KMS-11 (cell line): ENCODE measurements at regions not wholly inside any gene's neighbourhood (a gene's known extent, or its start where the extent isn't known, plus 50 kb on each side); places are given as distances from the start of the nearest gene placed in this dataset.

Experiments used
- H2AFZ ChIP-seq: fragments of 200-600 bp; sonication (generic); 2 replicates; pipeline ENCODE4 v1.6.1; 2016; ENCODE audit warnings: antibody characterized with exemption, mixed run types, low read depth
- H3K27ac ChIP-seq: fragments of 200-600 bp; sonication (generic); 2 replicates; pipeline ENCODE4 v1.6.1; 2016; ENCODE audit warnings: mild to moderate bottlenecking, mixed run types
- H3K27me3 ChIP-seq: fragments of 200-600 bp; sonication (generic); 2 replicates; pipeline ENCODE4 v1.6.1; 2017; ENCODE audit warnings: mild to moderate bottlenecking, low read depth, mixed run types, moderate library complexity; ENCODE audit not compliant: insufficient read depth
- H3K36me3 ChIP-seq: fragments of 200-600 bp; sonication (generic); 2 replicates; pipeline ENCODE4 v1.6.1; 2017; ENCODE audit warnings: mild to moderate bottlenecking, mixed run types; ENCODE audit not compliant: insufficient read depth
- H3K4me1 ChIP-seq: fragments of 200-600 bp; sonication (generic); 2 replicates; pipeline ENCODE4 v1.6.1; 2016; ENCODE audit warnings: mild to moderate bottlenecking, low read depth, mixed run types; ENCODE audit not compliant: poor library complexity, severe bottlenecking
- H3K4me2 ChIP-seq: fragments of 200-600 bp; sonication (generic); 2 replicates; pipeline ENCODE4 v1.7.0; 2016; ENCODE audit warnings: mild to moderate bottlenecking, mixed run types
- H3K4me3 ChIP-seq: fragments of 200-600 bp; sonication (generic); IDR thresholded peaks from 2 replicates; pipeline ENCODE4 v1.6.1; 2017; ENCODE audit warnings: low read depth, low read length, mixed read lengths; ENCODE audit not compliant: insufficient read depth
- H3K79me2 ChIP-seq: fragments of 200-600 bp; sonication (generic); 2 replicates; pipeline ENCODE4 v1.6.1; 2016; ENCODE audit warnings: low read depth, mixed run types; ENCODE audit not compliant: insufficient read depth
- H3K9ac ChIP-seq: fragments of 200-600 bp; sonication (generic); 2 replicates; pipeline ENCODE4 v1.6.1; 2016; ENCODE audit warnings: mild to moderate bottlenecking, mixed run types
- H4K20me1 ChIP-seq: fragments of 200-600 bp; sonication (generic); 2 replicates; pipeline ENCODE4 v1.6.1; 2016; ENCODE audit warnings: mild to moderate bottlenecking, mixed run types; ENCODE audit not compliant: insufficient read depth
- TF ChIP-seq, protein P1 (sequence below): fragments of 200-600 bp; sonication (generic); conservative IDR thresholded peaks from 2 replicates; pipeline ENCODE4 v1.6.1; 2017; ENCODE audit warnings: low read depth, mild to moderate bottlenecking, antibody characterized with exemption, low read length, moderate library complexity, mixed read lengths

DNA sequence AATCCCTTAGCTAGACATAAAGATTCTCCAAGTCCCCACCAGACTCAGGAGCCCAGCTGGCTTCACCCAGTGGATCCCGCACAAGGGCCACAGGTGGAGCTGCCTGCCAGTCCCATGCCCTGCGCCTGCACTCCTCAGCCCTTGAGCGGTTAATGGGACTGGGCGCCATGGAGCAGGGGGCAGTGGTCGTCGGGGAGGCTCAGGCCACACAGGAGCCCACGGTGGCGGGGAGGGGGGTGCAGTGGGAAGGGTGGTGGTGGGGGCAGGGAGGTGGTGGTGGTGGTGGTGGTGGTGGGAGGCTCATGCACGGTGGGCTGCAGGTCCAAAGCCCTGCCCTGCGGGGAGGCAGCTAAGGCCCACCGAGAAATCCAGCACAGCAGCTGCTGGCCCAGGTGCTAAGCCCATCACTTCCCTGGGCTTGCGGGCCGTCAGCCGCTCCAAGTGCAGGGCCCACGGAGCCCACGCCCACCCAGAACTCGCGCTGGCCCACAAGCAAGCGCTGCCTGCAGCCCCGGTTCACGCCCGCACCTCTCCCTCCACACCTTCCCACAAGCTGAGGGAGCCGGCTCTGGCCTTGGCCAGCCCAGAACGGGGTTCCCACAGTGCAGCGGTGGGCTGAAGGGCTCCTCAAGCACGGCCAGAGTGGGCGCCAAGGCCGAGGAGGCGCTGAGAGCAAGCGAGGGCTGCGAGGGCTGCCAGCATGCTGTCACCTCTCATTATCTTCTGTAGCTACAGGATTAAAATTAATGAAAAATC, 732.5 kb upstream of the POM121L12 start:
- Histone ChIP-seq H3K9ac (no peak overlapping the region), H3K27me3 (no peaks in the 10 kb centered on the region), H4K20me1 (no peaks in the 10 kb centered on the region), H3K4me3 (no peak overlapping the region), H2AFZ (no peak overlapping the region), H3K4me2 (no peak overlapping the region), H3K36me3 (no peaks in the 10 kb centered on the region; the same call in 1 of the 2 replicates), H3K79me2 (no peaks in the 10 kb centered on the region), H3K4me1 (peaks cover 26% of the 10 kb centered on the region), H3K27ac (no peak overlapping the region)
- TF ChIP-seq, protein P1, sequence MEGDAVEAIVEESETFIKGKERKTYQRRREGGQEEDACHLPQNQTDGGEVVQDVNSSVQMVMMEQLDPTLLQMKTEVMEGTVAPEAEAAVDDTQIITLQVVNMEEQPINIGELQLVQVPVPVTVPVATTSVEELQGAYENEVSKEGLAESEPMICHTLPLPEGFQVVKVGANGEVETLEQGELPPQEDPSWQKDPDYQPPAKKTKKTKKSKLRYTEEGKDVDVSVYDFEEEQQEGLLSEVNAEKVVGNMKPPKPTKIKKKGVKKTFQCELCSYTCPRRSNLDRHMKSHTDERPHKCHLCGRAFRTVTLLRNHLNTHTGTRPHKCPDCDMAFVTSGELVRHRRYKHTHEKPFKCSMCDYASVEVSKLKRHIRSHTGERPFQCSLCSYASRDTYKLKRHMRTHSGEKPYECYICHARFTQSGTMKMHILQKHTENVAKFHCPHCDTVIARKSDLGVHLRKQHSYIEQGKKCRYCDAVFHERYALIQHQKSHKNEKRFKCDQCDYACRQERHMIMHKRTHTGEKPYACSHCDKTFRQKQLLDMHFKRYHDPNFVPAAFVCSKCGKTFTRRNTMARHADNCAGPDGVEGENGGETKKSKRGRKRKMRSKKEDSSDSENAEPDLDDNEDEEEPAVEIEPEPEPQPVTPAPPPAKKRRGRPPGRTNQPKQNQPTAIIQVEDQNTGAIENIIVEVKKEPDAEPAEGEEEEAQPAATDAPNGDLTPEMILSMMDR = no peak

GRCh38 chr7:52297128-52297527, 738.3 kb upstream of the POM121L12 start:
- peak overlapping the region; percentile 51 for H3K27ac ChIP-seq

DNA sequence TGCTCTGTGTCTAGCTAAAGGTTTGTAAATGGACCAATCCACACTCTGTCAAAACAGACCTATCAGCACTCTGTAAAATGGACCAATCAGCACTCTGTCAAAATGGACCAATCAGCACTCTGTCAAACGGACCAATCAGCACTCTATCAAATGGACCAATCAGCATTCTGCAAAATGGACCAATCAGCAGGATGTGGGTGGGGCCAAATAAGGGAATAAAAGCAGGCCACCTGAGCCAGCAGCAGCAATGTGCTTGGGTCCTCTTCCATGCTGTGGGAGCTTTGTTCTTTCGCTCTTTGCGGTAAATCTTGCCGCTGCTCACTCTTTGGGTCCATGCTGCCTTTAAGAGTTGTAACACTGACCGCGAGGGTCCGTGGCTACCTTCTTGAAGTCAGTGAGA, 740.5 kb upstream of the POM121L12 start:
- TF ChIP-seq, protein P1 = no peak
- Histone ChIP-seq H4K20me1 (no peaks in the 10 kb centered on the region), H3K9ac (no peak overlapping the region), H3K27me3 (no peaks in the 10 kb centered on the region), H3K4me2 (no peak overlapping the region), H3K4me1 (peaks cover 51% of the 10 kb centered on the region), H3K36me3 (no peaks in the 10 kb centered on the region), H3K79me2 (no peaks in the 10 kb centered on the region), H3K27ac (no peak overlapping the region), H2AFZ (no peak overlapping the region), H3K4me3 (no peak overlapping the region)

More at GRCh38 chr7:52297128-52297527, 738.3 kb upstream of the POM121L12 start:
- Histone ChIP-seq H2AFZ (peak overlapping the region; percentile 28; the same call in 1 of the 2 replicates), H3K27me3 (no peaks in the 10 kb centered on the region), H3K79me2 (no peaks in the 10 kb centered on the region), H4K20me1 (no peaks in the 10 kb centered on the region), H3K4me1 (peaks cover 54% of the 10 kb centered on the region), H3K4me2 (peak overlapping the region; percentile 66; the same call in 1 of the 2 replicates), H3K9ac (no peak overlapping the region), H3K4me3 (no peak overlapping the region), H3K36me3 (no peaks in the 10 kb centered on the region)
- TF ChIP-seq, protein P1 = no peak

GRCh38 chr7:52289247-52289646, 746.2 kb upstream of the POM121L12 start:
- H3K4me3 ChIP-seq = no peak overlapping the region
- no peaks in the 10 kb centered on the region for H3K36me3 ChIP-seq
- peaks cover 28% of the 10 kb centered on the region for H3K4me1 ChIP-seq
- no peaks in the 10 kb centered on the region for H3K79me2 ChIP-seq
- H3K27ac ChIP-seq = no peak overlapping the region
- H2AFZ ChIP-seq = no peak overlapping the region
- no peak overlapping the region for H3K9ac ChIP-seq
- no peak overlapping the region for H3K4me2 ChIP-seq
- H3K27me3 ChIP-seq = no peaks in the 10 kb centered on the region
- TF ChIP-seq, protein P1 = no peak
- H4K20me1 ChIP-seq = no peaks in the 10 kb centered on the region
